IMR-90 (cell line): ENCODE measurements at regions not wholly inside any gene's neighbourhood (a gene's known extent, or its start where the extent isn't known, plus 50 kb on each side); places are given as distances from the start of the nearest gene placed in this dataset.

Experiments used
- ATAC-seq: fragments of 200-7000 bp; cut with Tn5 transposase; 2 replicates; pipeline ENCODE4 v1.9.1; 2020; ENCODE audit warnings: low read depth, mild to moderate bottlenecking, moderate library complexity
- BruUV-seq: library from RNA; stranded (reverse); fragments of 400-500 nt; replicated peaks from 2 replicates; lab custom pipeline; 2021; lab: Mats Ljungman, UMichigan
- CTCF ChIA-PET: fragments of 300-600 bp; formaldehyde crosslinking; extraction: SDS; loops from one replicate; lab custom pipeline; 2021; ENCODE audit warnings: antibody characterized with exemption; lab: Yijun Ruan, JAX
- POLR2A ChIA-PET: fragments of 300-600 bp; sonication (Branson Sonifier 250); formaldehyde crosslinking; loops from one replicate; lab custom pipeline; 2022; ENCODE audit warnings: antibody characterized with exemption; ENCODE audit not compliant: unreplicated experiment; lab: Charles Lee
- DNase-seq: peaks from one replicate; pipeline ENCODE4 v3.0.0; 2013
- H2AFZ ChIP-seq: replicated peaks from 2 replicates; pipeline ENCODE3; 2013; ENCODE audit warnings: low read length, mild to moderate bottlenecking; ENCODE audit not compliant: poor library complexity
- H2AK5ac ChIP-seq: 2 replicates; pipeline ENCODE4 v1.6.1; 2013; ENCODE audit warnings: low read depth, low read length, inconsistent platforms
- H2AK9ac ChIP-seq: replicated peaks from 2 replicates; pipeline ENCODE3; 2013; ENCODE audit warnings: mild to moderate bottlenecking, low read depth, low read length, moderate library complexity; ENCODE audit not compliant: poor library complexity
- H2BK120ac ChIP-seq: 2 replicates; pipeline ENCODE4 v1.6.1; 2013; ENCODE audit warnings: low read depth, low read length, inconsistent platforms
- H2BK15ac ChIP-seq: 3 replicates; pipeline ENCODE4 v1.6.1; 2013; ENCODE audit warnings: low read depth, low read length, inconsistent platforms
- H2BK20ac ChIP-seq: 2 replicates; pipeline ENCODE4 v1.6.1; 2013; ENCODE audit warnings: low read depth, mild to moderate bottlenecking, inconsistent platforms, low read length, moderate library complexity
- H2BK5ac ChIP-seq: 2 replicates; pipeline ENCODE4 v1.6.1; 2013; ENCODE audit warnings: mild to moderate bottlenecking, low read depth, low read length, inconsistent platforms; ENCODE audit not compliant: poor library complexity, severe bottlenecking
- H3K14ac ChIP-seq: replicated peaks from 2 replicates; pipeline ENCODE4 v1.6.1; 2013; ENCODE audit warnings: low read depth, low read length, inconsistent platforms
- H3K18ac ChIP-seq: 2 replicates; pipeline ENCODE4 v1.6.1; 2013; ENCODE audit warnings: low read depth, low read length, control low read depth
- H3K23ac ChIP-seq: 2 replicates; pipeline ENCODE4 v1.6.1; 2013; ENCODE audit warnings: low read depth, low read length, inconsistent platforms
- H3K27ac ChIP-seq: 2 replicates; pipeline ENCODE4 v1.5.1; 2013; ENCODE audit warnings: mild to moderate bottlenecking, control low read depth, low read length; ENCODE audit not compliant: insufficient read depth
- H3K27me3 ChIP-seq: 2 replicates; pipeline ENCODE4 v1.6.1; 2013; ENCODE audit warnings: low read length; ENCODE audit not compliant: control insufficient read depth, insufficient read depth
- H3K36me3 ChIP-seq: 2 replicates; pipeline ENCODE4 v1.6.1; 2013; ENCODE audit warnings: low read length, mixed read lengths; ENCODE audit not compliant: control insufficient read depth, insufficient read depth
- H3K4ac ChIP-seq: 2 replicates; pipeline ENCODE4 v1.6.1; 2013; ENCODE audit warnings: low read depth, low read length, inconsistent platforms
- H3K4me1 ChIP-seq: 2 replicates; pipeline ENCODE4 v1.6.1; 2013; ENCODE audit warnings: low read length, mixed read lengths; ENCODE audit not compliant: control insufficient read depth, insufficient read depth
- H3K4me2 ChIP-seq: 2 replicates; pipeline ENCODE4 v1.6.1; 2013; ENCODE audit warnings: low read depth, mild to moderate bottlenecking, control low read depth, low read length, moderate library complexity
- H3K4me3 ChIP-seq: 2 replicates; pipeline ENCODE4 v1.5.1; 2013; ENCODE audit warnings: low read depth, mild to moderate bottlenecking, control low read depth, low read length, moderate library complexity; ENCODE audit not compliant: insufficient read depth
- H3K56ac ChIP-seq: 2 replicates; pipeline ENCODE4 v1.6.1; 2013; ENCODE audit warnings: low read length, inconsistent platforms; ENCODE audit not compliant: insufficient read depth; ENCODE audit errors: extremely low read depth
- H3K79me1 ChIP-seq, 2 experiments: 2 replicates each; pipeline ENCODE4 v1.6.1; 2013; ENCODE audit warnings: low read length in 2 of 2, inconsistent platforms in 1 of 2, low read depth in 1 of 2
- H3K9ac ChIP-seq: 2 replicates; pipeline ENCODE4 v1.6.1; 2013; ENCODE audit warnings: low read depth, low read length, control low read depth
- H3K9me1 ChIP-seq: 2 replicates; pipeline ENCODE4 v1.6.1; 2013; ENCODE audit warnings: low read length, inconsistent platforms; ENCODE audit not compliant: insufficient read depth
- H3K9me3 ChIP-seq: 2 replicates; pipeline ENCODE4 v1.6.1; 2013; ENCODE audit warnings: low read length; ENCODE audit not compliant: control insufficient read depth, insufficient read depth
- H4K20me1 ChIP-seq: 2 replicates; pipeline ENCODE4 v1.6.1; 2013; ENCODE audit warnings: low read length, inconsistent platforms; ENCODE audit not compliant: insufficient read depth
- H4K5ac ChIP-seq: 2 replicates; pipeline ENCODE4 v1.6.1; 2013; ENCODE audit warnings: mild to moderate bottlenecking, low read depth, low read length, control low read depth
- H4K8ac ChIP-seq, 2 experiments: 2 replicates each; pipeline ENCODE4 v1.6.1; 2013; ENCODE audit warnings: low read depth in 2 of 2, low read length in 2 of 2, control low read depth in 1 of 2, inconsistent platforms in 1 of 2
- H4K91ac ChIP-seq: 2 replicates; pipeline ENCODE4 v1.6.1; 2013; ENCODE audit warnings: low read depth, low read length, inconsistent platforms; ENCODE audit not compliant: insufficient read depth
- CHD1 ChIP-seq: IDR thresholded peaks from 2 replicates; pipeline ENCODE4 v1.6.1; 2012; ENCODE audit warnings: low read depth, low read length, improper control_type of control experiment
- ELK1 ChIP-seq: fragments of 150-350 bp; IDR thresholded peaks from 2 replicates; pipeline ENCODE4 v1.6.1; 2016; ENCODE audit warnings: low read depth, mild to moderate bottlenecking, low read length, moderate library complexity, borderline replicate concordance
- MXI1 ChIP-seq: IDR thresholded peaks from 2 replicates; pipeline ENCODE4 v1.6.1; 2012; ENCODE audit warnings: low read depth, mild to moderate bottlenecking, low read length, moderate library complexity, borderline replicate concordance
- NFE2L2 ChIP-seq: fragments of 150-350 bp; IDR thresholded peaks from 2 replicates; pipeline ENCODE4 v1.6.1; 2016; ENCODE audit warnings: low read depth, mild to moderate bottlenecking, low read length
- WGBS, 2 experiments: methylation state at CpG; one replicate each; pipeline versions ENCODE4 v1.1.5 to v1.1.7; 2013; ENCODE audit warnings: missing lambda C conversion rate in 2 of 2; ENCODE audit not compliant: insufficient read length in 1 of 2; ENCODE audit errors: extremely low coverage in 2 of 2; 5-methylcytosine and 5-hydroxymethylcytosine counted together
- dilution Hi-C: fragments of 300-500 bp; cut with HindIII; formaldehyde crosslinking; loops from one replicate; pipeline ENCODE4 v1.14.3; 2018; ENCODE audit warnings: low sequenced_read_pairs; ENCODE audit not compliant: unreplicated experiment
- in situ Hi-C: fragments of 300-500 bp; cut with MboI; formaldehyde crosslinking; loops from 3 replicates; pipeline ENCODE4 v1.14.3; 2019; ENCODE audit warnings: low sequenced_read_pairs, inconsistent platforms, mixed read lengths
- intact Hi-C: fragments of 100-400 bp; cut with micrococcal nuclease; formaldehyde crosslinking; loops from 2 replicates; pipeline ENCODE4 v1.10.0; 2022

- ChIA-PET CTCF (no interaction called here), POLR2A (no interaction called here)
- no peak overlapping the region for H4K5ac ChIP-seq
- H3K79me1 ChIP-seq: no peaks in the 10 kb centered on the region
- H4K8ac ChIP-seq: no peak overlapping the region; a peak in 1 of 4 replicates
- no peak overlapping the region for H3K56ac ChIP-seq
- H2AK5ac ChIP-seq: no peak overlapping the region
- H3K36me3 ChIP-seq: no peaks in the 10 kb centered on the region
- DNase-seq (no peak), ATAC-seq (no peak)
- in situ Hi-C loops (loop anchor here (10.0 kb wide), 1 partner anchor 415 kb away; the partner anchor contains the start of gene SOCS2), dilution Hi-C loops (no loop called here), intact Hi-C loops (loop anchor here (5.0 kb wide), 1 partner anchor 112 kb away; no protein-coding TSS in a partner anchor)
- no peaks in the 10 kb centered on the region for H3K9me1 ChIP-seq
- H3K23ac ChIP-seq: no peak overlapping the region
- no peak overlapping the region for H3K4me3 ChIP-seq
- no peak overlapping the region for H3K4ac ChIP-seq
- no peak overlapping the region for H3K18ac ChIP-seq
- TF ChIP-seq ELK1 (no peak), MXI1 (no peak), CHD1 (no peak), NFE2L2 (no peak)
- no TSS peak for BruUV-seq
- no peak overlapping the region for H2BK120ac ChIP-seq
- no peak overlapping the region for H2AFZ ChIP-seq
- H2BK5ac ChIP-seq: no peak overlapping the region
- H3K4me2 ChIP-seq: no peak overlapping the region
- H3K9me3 ChIP-seq: no peaks in the 10 kb centered on the region
- H3K27me3 ChIP-seq: no peaks in the 10 kb centered on the region
- H2BK15ac ChIP-seq: 0 out of 3 replicates have a peak overlapping the region, but pooled peaks have one; percentile 33
- H3K4me1 ChIP-seq: no peaks in the 10 kb centered on the region
- no peak overlapping the region for H3K9ac ChIP-seq
- no peak overlapping the region for H3K27ac ChIP-seq
- no peak overlapping the region for H2AK9ac ChIP-seq
- no peak overlapping the region for H4K91ac ChIP-seq
- H2BK20ac ChIP-seq: no peak overlapping the region; the same call in 1 of the 2 replicates
- no peaks in the 10 kb centered on the region for H4K20me1 ChIP-seq
- no CpG with 5 or more reads among the region's 1 CpG for WGBS, 2 experiments
- H3K14ac ChIP-seq: 0 out of 2 replicates have a peak overlapping the region, but pooled peaks have one; percentile 7
Observed at GRCh38 chr12:93989949-93990348, 158.4 kb upstream of the PLXNC1 start.
